ENCODE measurements at regions not wholly inside any gene's neighbourhood (a gene's known extent, or its start where the extent isn't known, plus 50 kb on each side); places are given as distances from the start of the nearest gene placed in this dataset.

- no peak overlapping the region for H3K27ac ChIP-seq
- intact Hi-C loops (cut with DNase I; ENCODE audit: low total_unique reads) = no loop called here
- no peaks in the 10 kb centered on the region for H3K36me3 ChIP-seq (ENCODE audit: low read depth, missing control alignments)
Observed at GRCh38 chr16:54620197-54620596, 310.5 kb upstream of the IRX5 start.

GRCh38 chr16:54616610-54617009 is 314.1 kb upstream of the IRX5 start:
- TF ChIP-seq POLR2A (IDR thresholded peaks at IDR 0.05) (no peak), CTCF (IDR thresholded peaks at IDR 0.05) (no peak)
- H3K27me3 ChIP-seq = no peaks in the 10 kb centered on the region
- DNase-seq = no peak

More at GRCh38 chr16:54620197-54620596, 310.5 kb upstream of the IRX5 start:
- no peak for DNase-seq
- no peaks in the 10 kb centered on the region for H3K9me3 ChIP-seq
- no peaks in the 10 kb centered on the region for H3K4me1 ChIP-seq
- 83 to 85% methylated on average over 3 of the region's 3 CpGs for WGBS, 2 donors
- H3K4me3 ChIP-seq = no peak overlapping the region
- no peak for TF ChIP-seq POLR2A (IDR thresholded peaks at IDR 0.05)
- TF ChIP-seq CTCF (IDR thresholded peaks at IDR 0.05) = no peak
- H3K27me3 ChIP-seq = no peaks in the 10 kb centered on the region

DNA sequence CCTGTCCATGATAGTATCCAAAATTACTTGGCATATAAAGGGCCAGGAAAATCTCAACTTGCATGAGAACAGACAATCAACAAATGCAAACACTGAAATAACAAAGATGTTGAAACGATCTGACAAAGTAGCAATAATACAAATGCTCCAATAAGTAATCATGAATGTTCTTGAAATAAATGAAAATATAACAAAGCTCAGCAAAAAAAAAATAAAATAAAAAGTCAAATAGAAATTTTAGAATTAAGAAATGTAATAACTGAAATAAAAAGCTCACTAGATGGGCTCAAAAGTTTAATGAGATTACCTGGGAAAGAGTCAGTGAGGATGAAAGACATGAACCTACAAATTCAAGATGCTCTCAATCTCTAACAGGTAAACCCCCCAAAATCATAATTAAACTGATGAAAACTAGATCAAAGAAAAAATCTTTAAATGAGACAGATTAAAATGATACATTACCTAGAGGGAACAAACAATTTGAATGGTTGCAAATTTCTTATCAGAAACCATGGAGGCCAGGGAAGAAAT is 319.0 kb upstream of the IRX3 start:
- intact Hi-C loops (cut with DNase I; ENCODE audit: low total_unique reads) = no loop called here
- no peaks in the 10 kb centered on the region for H3K4me1 ChIP-seq
- no peaks in the 10 kb centered on the region for H3K27me3 ChIP-seq
- TF ChIP-seq POLR2A (IDR thresholded peaks at IDR 0.05) (no peak), CTCF (IDR thresholded peaks at IDR 0.05) (no peak)
- H3K4me3 ChIP-seq = no peak overlapping the region
- no peak overlapping the region for H3K27ac ChIP-seq
- H3K36me3 ChIP-seq (ENCODE audit: low read depth, missing control alignments) = no peaks in the 10 kb centered on the region
- no peak for DNase-seq
- WGBS, 2 donors = 94 to 98% methylated on average over 1 of the region's 1 CpG
- no peaks in the 10 kb centered on the region for H3K9me3 ChIP-seq

More at GRCh38 chr16:54616610-54617009, 314.1 kb upstream of the IRX5 start:
- H3K27ac ChIP-seq = no peak overlapping the region
- H3K9me3 ChIP-seq = no peaks in the 10 kb centered on the region
- H3K4me3 ChIP-seq = no peak overlapping the region
- intact Hi-C loops (cut with DNase I; ENCODE audit: low total_unique reads) = no loop called here
- H3K36me3 ChIP-seq (ENCODE audit: low read depth, missing control alignments) = no peaks in the 10 kb centered on the region
- no peaks in the 10 kb centered on the region for H3K4me1 ChIP-seq
- 69 to 76% methylated on average over 5 of the region's 5 CpGs for WGBS, 2 donors

DNA sequence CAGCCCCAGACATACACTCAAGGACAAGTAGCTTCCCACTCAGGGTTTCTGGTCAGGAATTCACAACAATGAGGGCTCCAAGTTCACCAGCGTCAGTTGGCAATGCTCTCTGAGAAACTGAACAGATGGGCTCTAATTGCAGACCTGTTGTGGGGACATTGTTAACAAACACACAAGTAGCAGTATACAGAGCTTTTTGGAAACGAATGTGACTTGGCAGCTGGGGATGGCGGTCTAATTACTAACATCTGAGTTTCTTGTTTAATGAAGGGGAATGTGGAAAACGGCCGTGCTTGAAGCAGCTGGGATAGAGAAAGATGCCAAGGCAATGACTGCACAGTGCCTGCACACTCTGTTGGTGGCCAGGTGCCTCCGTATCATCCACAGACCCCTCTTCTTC is 316.1 kb upstream of the IRX3 start:
- TF ChIP-seq POLR2A (IDR thresholded peaks at IDR 0.05) (no peak), CTCF (IDR thresholded peaks at IDR 0.05) (no peak)
- no peaks in the 10 kb centered on the region for H3K36me3 ChIP-seq (ENCODE audit: low read depth, missing control alignments)
- H3K27me3 ChIP-seq = no peaks in the 10 kb centered on the region
- no peaks in the 10 kb centered on the region for H3K9me3 ChIP-seq
- H3K4me3 ChIP-seq = no peak overlapping the region
- H3K4me1 ChIP-seq = no peaks in the 10 kb centered on the region
- no peak overlapping the region for H3K27ac ChIP-seq
- intact Hi-C loops (cut with DNase I; ENCODE audit: low total_unique reads) = no loop called here
- 66 to 79% methylated on average over 6 of the region's 6 CpGs for WGBS, 2 donors
- DNase-seq = no peak

DNA sequence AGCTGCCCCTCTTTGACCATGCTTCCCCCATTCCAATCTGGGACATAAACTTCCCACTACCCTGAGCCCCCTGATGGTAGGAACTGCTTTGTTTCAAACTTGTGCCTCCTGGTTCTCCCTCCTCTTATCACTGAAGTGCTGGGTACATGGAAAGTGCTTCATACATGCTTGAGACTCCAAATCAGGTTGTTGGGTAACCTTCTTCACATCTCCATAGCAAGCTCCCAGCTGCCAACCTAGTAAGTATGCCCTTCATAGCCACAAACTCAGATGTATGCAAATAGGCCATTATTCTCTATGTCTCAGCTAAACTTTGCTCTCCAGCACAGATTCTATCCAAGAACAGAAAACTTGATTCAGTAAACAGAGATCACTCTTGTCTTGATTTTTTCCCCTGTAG is 310.6 kb upstream of the IRX3 start:
- H3K36me3 ChIP-seq (ENCODE audit: low read depth, missing control alignments) = no peaks in the 10 kb centered on the region
- TF ChIP-seq POLR2A (IDR thresholded peaks at IDR 0.05) = no peak
- no peaks in the 10 kb centered on the region for H3K4me1 ChIP-seq
- DNase-seq = no peak
- no peaks in the 10 kb centered on the region for H3K9me3 ChIP-seq
- no peaks in the 10 kb centered on the region for H3K27me3 ChIP-seq
- no peak overlapping the region for H3K27ac ChIP-seq
- intact Hi-C loops (cut with DNase I; ENCODE audit: low total_unique reads) = no loop called here
- H3K4me3 ChIP-seq = no peak overlapping the region
